SK-N-SH treated with all-trans-retinoic acid at 6 μM for 48 hours (cell line): ENCODE measurements at regions not wholly inside any gene's neighbourhood (a gene's known extent, or its start where the extent isn't known, plus 50 kb on each side); places are given as distances from the start of the nearest gene placed in this dataset.

Source experiments
- ESRRG ChIP-seq: fragments of 250-450 bp; sonication (Bioruptor Pico); IDR thresholded peaks from 2 replicates; pipeline ENCODE4 v1.6.1; 2021; ENCODE audit warnings: mild to moderate bottlenecking
- ZC3H10 ChIP-seq: fragments of 250-450 bp; sonication (Bioruptor Pico); IDR thresholded peaks from 2 replicates; pipeline ENCODE4 v1.5.1; 2021; ENCODE audit warnings: mild to moderate bottlenecking, moderate library complexity
- TF ChIP-seq, protein P1 (sequence below): fragments of 250-450 bp; sonication (Bioruptor Pico); IDR thresholded peaks from 2 replicates; pipeline ENCODE4 v1.8.0; 2021; ENCODE audit warnings: low read depth, mild to moderate bottlenecking, moderate library complexity, borderline replicate concordance
- TF ChIP-seq, protein P2 (sequence below): fragments of 250-450 bp; sonication (Bioruptor Pico); IDR thresholded peaks from 2 replicates; pipeline ENCODE4 v1.8.0; 2020; ENCODE audit warnings: mild to moderate bottlenecking, moderate library complexity, borderline replicate concordance
- TF ChIP-seq, protein P3 (sequence below): fragments of 250-450 bp; sonication (Bioruptor Pico); IDR thresholded peaks from 2 replicates; pipeline ENCODE4 v1.5.0; 2020; ENCODE audit warnings: mild to moderate bottlenecking, moderate library complexity

- TF ChIP-seq, protein P1, sequence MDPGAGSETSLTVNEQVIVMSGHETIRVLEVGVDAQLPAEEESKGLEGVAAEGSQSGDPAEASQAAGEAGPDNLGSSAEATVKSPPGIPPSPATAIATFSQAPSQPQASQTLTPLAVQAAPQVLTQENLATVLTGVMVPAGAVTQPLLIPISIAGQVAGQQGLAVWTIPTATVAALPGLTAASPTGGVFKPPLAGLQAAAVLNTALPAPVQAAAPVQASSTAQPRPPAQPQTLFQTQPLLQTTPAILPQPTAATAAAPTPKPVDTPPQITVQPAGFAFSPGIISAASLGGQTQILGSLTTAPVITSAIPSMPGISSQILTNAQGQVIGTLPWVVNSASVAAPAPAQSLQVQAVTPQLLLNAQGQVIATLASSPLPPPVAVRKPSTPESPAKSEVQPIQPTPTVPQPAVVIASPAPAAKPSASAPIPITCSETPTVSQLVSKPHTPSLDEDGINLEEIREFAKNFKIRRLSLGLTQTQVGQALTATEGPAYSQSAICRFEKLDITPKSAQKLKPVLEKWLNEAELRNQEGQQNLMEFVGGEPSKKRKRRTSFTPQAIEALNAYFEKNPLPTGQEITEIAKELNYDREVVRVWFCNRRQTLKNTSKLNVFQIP (CRISPR knock-in tag), result no peak
- TF ChIP-seq, protein P2, sequence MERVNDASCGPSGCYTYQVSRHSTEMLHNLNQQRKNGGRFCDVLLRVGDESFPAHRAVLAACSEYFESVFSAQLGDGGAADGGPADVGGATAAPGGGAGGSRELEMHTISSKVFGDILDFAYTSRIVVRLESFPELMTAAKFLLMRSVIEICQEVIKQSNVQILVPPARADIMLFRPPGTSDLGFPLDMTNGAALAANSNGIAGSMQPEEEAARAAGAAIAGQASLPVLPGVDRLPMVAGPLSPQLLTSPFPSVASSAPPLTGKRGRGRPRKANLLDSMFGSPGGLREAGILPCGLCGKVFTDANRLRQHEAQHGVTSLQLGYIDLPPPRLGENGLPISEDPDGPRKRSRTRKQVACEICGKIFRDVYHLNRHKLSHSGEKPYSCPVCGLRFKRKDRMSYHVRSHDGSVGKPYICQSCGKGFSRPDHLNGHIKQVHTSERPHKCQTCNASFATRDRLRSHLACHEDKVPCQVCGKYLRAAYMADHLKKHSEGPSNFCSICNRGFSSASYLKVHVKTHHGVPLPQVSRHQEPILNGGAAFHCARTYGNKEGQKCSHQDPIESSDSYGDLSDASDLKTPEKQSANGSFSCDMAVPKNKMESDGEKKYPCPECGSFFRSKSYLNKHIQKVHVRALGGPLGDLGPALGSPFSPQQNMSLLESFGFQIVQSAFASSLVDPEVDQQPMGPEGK (CRISPR knock-in tag), result no peak
- TF ChIP-seq, protein P3, sequence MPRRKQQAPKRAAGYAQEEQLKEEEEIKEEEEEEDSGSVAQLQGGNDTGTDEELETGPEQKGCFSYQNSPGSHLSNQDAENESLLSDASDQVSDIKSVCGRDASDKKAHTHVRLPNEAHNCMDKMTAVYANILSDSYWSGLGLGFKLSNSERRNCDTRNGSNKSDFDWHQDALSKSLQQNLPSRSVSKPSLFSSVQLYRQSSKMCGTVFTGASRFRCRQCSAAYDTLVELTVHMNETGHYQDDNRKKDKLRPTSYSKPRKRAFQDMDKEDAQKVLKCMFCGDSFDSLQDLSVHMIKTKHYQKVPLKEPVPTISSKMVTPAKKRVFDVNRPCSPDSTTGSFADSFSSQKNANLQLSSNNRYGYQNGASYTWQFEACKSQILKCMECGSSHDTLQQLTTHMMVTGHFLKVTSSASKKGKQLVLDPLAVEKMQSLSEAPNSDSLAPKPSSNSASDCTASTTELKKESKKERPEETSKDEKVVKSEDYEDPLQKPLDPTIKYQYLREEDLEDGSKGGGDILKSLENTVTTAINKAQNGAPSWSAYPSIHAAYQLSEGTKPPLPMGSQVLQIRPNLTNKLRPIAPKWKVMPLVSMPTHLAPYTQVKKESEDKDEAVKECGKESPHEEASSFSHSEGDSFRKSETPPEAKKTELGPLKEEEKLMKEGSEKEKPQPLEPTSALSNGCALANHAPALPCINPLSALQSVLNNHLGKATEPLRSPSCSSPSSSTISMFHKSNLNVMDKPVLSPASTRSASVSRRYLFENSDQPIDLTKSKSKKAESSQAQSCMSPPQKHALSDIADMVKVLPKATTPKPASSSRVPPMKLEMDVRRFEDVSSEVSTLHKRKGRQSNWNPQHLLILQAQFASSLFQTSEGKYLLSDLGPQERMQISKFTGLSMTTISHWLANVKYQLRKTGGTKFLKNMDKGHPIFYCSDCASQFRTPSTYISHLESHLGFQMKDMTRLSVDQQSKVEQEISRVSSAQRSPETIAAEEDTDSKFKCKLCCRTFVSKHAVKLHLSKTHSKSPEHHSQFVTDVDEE, result no peak
- no peak for TF ChIP-seq ESRRG (CRISPR knock-in tag)
- TF ChIP-seq ZC3H10 (CRISPR knock-in tag), result no peak
These were observed 340.0 kb downstream of the SUCLA2 start for GRCh38 chr13:47661076-47661475.
